ENCODE measurements at regions not wholly inside any gene's neighbourhood (a gene's known extent, or its start where the extent isn't known, plus 50 kb on each side); places are given as distances from the start of the nearest gene placed in this dataset.
"Not testable (repeated sequence)": the region's sequence is repeated elsewhere in the genome, so short reads cannot be mapped to it uniquely, and the experiment has no call there.

DNA sequence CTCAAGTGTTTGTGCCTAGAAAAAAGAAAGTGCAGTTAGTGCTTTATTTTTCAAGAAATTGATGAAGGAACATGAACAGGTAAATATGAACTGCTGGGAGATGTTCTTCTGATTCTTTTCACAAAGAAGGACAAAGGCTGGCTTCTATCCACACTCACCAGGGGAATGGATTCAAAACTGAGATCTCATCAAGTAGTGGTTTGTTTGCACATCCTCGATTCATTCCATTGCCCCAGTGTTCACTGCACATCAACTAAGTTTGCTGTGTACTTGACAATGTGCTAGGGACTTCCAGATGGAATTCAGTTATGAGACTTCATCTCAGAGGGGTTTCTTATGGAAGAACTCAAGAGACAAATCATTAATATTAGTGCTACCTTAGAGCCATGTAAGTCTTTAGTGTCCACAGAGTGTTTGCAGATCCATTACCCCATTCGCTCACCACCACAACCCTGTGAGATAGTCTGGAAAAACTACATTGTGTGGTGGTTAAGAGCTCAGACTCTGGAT is 332.9 kb upstream of the PPP2R3A start:
- no peak for DNase-seq (ENCODE audit: low read depth in 1 of 2, low spot score in 1 of 2)

DNA sequence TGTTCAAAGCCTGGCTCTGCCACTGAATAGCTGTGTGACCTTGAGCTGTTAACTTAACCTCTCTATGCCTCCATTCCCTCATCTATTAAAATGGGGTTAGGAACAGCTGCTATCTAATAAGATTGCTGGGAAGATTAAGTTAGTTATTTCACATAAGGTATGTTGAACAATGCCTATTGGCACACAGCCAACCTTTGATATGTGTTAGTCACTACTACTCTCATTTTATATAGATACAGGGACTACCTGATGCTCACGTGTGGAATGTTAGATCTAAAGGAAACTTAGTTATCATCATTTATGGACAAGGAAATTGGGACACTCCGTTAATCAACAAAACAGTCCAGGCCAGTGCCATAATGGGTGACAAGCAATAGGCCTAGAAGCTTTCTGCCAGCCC is 332.4 kb upstream of the PPP2R3A start:
- DNase-seq (ENCODE audit: low read depth in 1 of 2, low spot score in 1 of 2) = no peak

GRCh38 chr3:135636596-135636995 is 328.9 kb upstream of the PPP2R3A start:
- DNase-seq (ENCODE audit: low read depth in 1 of 2, low spot score in 1 of 2) = no peak

GRCh38 chr3:135637013-135637412 is 328.5 kb upstream of the PPP2R3A start:
- DNase-seq (ENCODE audit: low read depth in 1 of 2, low spot score in 1 of 2) = no peak

DNA sequence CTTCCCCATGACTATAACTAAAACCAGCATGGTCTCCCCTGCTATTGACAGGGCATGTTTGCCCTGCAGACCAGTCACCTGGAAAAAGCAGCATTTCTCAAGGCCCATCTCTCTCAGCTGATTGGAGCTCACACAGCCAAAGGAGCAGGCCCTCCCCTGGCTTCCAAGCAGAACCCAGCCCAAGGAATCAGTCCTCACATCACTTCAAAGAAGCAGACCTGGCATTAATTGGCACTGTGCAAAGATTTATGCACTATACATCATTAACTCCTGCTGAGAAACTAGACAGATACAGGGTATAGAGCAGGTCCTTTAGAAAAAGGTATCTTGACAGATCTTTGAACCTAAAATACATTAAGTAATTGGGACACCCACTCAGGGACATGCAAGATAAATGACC is 323.8 kb upstream of the PPP2R3A start:
- no peak for DNase-seq (ENCODE audit: low read depth in 1 of 2, low spot score in 1 of 2)

- no peak for DNase-seq (ENCODE audit: low read depth in 1 of 2, low spot score in 1 of 2)
Observed at GRCh38 chr3:135645541-135645940, 320.0 kb upstream of the PPP2R3A start.

GRCh38 chr3:135646873-135647272 is 318.7 kb upstream of the PPP2R3A start:
- DNase-seq (ENCODE audit: low read depth in 1 of 2, low spot score in 1 of 2) = no peak

DNA sequence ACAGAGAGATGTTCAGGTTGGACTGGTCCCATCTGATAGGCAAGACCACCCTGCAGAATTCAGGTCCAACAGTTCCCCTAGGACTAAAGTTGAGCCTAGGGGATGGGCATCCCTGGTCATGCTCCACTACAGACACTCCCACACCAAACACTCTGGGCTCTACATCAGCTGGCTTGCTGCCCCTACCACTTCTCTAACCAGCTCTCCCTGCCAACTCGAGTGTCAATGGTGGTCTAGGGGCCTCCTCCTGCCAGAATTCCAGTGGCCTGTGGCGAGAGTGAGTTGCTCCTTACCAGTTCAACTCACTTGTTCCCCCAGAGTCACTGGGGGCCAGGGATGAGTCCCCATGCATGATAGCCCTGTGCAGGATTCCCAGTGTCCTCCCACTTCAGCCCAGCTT is 316.2 kb upstream of the PPP2R3A start:
- DNase-seq (ENCODE audit: low read depth in 1 of 2, low spot score in 1 of 2) = no peak

GRCh38 chr3:135650309-135650708 is 315.2 kb upstream of the PPP2R3A start:
- DNase-seq (ENCODE audit: low read depth in 1 of 2, low spot score in 1 of 2) = no peak

- DNase-seq (ENCODE audit: low read depth in 1 of 2, low spot score in 1 of 2) = no peak
Observed at GRCh38 chr3:135652388-135652787, 313.1 kb upstream of the PPP2R3A start.

DNA sequence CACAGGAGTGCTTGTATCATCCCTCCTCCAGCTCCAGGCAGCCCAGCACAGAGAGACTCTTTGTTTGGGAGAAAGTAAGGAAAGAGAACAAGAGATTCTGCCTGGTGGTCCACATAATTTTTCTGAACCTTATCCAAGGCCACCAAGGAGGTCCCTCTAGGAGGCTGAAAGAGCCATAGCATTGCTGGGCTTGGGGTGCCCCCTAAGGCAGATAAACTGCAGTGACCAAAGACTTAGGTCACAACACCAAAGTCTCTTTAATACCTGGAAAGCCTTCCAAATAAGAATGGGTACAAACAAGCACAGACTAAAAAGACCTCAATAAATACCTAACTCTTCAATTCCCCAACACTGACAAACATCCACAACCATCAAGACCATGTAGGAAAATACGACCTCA is 310.2 kb upstream of the PPP2R3A start:
- no peak for DNase-seq (ENCODE audit: low read depth in 1 of 2, low spot score in 1 of 2)

GRCh38 chr3:135658451-135658850 is 307.1 kb upstream of the PPP2R3A start:
- DNase-seq (ENCODE audit: low read depth in 1 of 2, low spot score in 1 of 2) = not testable (repeated sequence)

DNA sequence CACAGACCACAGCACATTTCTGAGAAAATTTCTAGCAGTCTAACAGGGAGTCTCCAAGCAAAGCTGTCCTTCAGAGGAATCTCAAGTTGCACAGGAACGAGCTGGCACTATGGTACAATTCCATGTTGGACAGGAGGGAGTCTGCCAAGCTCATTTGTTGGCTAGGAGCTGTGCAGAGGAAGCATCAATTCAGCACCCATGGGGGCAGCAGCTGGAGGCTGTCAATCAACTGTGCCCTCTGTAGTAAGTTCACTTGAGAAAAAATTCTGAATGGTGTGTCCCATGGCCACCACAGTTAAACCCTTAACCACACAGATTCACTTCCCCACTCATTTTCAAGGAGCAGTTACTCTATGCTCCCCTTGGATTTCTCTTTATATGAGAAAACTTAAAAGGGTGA is 298.5 kb upstream of the PPP2R3A start:
- DNase-seq (ENCODE audit: low read depth in 1 of 2, low spot score in 1 of 2) = no peak

- no peak for DNase-seq (ENCODE audit: low read depth in 1 of 2, low spot score in 1 of 2)
Observed at GRCh38 chr3:135674508-135674907, 291.0 kb upstream of the PPP2R3A start.

GRCh38 chr3:135678386-135678785 is 287.1 kb upstream of the PPP2R3A start:
- DNase-seq (ENCODE audit: low read depth in 1 of 2, low spot score in 1 of 2) = no peak

DNA sequence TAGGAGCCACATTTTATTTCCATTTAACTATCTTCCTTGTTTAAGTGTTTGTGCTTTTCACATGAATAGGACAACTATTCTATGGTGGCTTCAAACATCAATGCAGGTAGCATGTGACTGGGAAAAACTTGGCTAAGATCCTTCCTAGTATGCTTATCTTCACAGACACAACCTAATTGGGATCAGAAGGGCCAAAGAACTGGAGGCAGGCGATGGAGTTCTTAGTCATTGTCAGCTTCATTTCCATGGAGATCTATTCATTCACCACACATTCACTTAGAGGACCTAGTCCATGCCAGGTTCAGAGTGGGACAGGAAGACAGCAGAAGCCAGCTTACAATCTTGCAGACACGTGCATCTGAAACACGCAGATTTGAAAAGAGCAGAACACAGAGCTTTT is 277.5 kb upstream of the PPP2R3A start:
- DNase-seq (ENCODE audit: low read depth in 1 of 2, low spot score in 1 of 2) = no peak

- DNase-seq (ENCODE audit: low read depth in 1 of 2, low spot score in 1 of 2) = no peak
Observed at GRCh38 chr3:135690664-135691063, 274.9 kb upstream of the PPP2R3A start.

GRCh38 chr3:135691240-135691639 is 274.3 kb upstream of the PPP2R3A start:
- DNase-seq (ENCODE audit: low read depth in 1 of 2, low spot score in 1 of 2) = no peak

DNA sequence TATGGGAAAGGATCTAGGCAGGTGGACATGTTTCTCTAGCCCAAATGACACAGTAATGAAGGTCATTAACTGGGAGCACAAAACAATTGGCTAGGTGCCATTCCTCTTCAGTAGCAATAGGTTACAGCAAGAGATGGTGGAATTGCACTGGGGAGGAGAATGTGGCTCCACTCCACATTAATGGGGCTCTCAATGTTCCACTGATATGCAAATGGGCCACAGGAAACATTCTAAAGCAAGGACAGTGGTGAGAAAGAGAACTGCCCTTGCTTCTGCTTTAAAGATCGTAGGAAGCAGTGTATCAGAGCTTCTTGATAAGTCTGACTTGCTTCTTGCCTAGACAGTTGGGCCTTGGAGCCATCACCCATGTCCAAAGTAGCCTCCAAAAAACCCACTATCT is 271.4 kb upstream of the PPP2R3A start:
- DNase-seq (ENCODE audit: low read depth in 1 of 2, low spot score in 1 of 2) = no peak

DNA sequence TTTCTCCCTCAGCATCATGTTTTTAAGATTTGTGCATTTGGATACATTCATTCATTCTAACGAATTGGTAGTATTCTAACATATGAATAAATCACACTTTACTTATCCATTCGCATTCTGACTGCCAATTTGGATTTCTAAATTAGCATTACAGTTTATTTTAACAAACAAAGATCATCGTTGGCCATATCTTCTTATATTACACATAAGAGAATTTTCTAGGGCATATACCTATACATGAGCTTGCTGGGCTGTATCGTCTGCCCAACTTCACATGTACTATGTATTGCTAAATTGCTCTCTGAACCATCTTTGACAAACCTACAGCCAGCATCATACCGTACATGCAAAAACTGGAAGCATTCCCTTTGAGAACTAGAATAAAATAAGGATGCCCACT is 265.8 kb upstream of the PPP2R3A start:
- no peak for DNase-seq (ENCODE audit: low read depth in 1 of 2, low spot score in 1 of 2)

DNA sequence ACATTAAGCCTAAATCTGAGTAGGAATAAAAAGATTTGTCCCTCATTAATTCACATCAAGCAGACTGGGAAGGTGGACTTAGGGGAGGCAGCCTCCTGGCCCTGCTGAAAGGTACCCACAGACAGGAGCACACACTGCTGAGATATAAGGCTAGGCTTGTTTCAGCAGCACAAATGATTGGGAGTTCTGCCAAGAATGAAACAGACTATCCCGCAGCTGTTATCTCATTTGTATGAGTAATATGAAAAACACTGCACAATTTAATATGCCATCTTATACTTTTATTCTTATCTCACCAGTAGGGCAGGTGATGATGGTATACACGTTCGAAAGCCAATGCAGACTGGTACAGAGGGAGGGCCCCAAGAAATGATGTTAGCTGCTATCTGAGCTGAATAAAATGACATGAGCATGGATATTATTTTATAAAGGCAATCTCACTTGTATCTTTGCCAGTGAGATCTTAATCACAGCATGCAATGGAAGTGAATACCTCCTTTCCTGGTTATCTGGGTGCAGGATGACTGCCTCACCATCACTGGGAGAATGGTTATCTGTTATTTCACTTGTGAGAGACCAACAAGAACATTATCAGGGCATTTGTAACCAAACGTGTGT is 258.7 kb upstream of the PPP2R3A start:
- DNase-seq (ENCODE audit: low read depth in 1 of 2, low spot score in 1 of 2) = no peak

- no peak for DNase-seq (ENCODE audit: low read depth in 1 of 2, low spot score in 1 of 2)
Observed at GRCh38 chr3:135719449-135719848, 246.1 kb upstream of the PPP2R3A start.

GRCh38 chr3:135728007-135728721 is 237.4 kb upstream of the PPP2R3A start:
- no peak for DNase-seq (ENCODE audit: low read depth in 1 of 2, low spot score in 1 of 2)

Data from stimulated activated CD4-positive, alpha-beta T cell treated with anti-CD3 and anti-CD28 coated beads, Interleukin-15, amount 100 ng/mL, for 1 hour (primary cell).